Epithelial cell of prostate (primary cell): ENCODE measurements at regions not wholly inside any gene's neighbourhood (a gene's known extent, or its start where the extent isn't known, plus 50 kb on each side); places are given as distances from the start of the nearest gene placed in this dataset.

Experiments used
- DNase-seq: peaks from one replicate; pipeline ENCODE4 v3.0.0-alpha.2; 2011; ENCODE audit warnings: low read depth, low spot score
- H3K27ac ChIP-seq: fragments of 450-650 bp; 2 replicates; pipeline ENCODE4 v1.5.1; 2017; ENCODE audit warnings: mild to moderate bottlenecking

DNA sequence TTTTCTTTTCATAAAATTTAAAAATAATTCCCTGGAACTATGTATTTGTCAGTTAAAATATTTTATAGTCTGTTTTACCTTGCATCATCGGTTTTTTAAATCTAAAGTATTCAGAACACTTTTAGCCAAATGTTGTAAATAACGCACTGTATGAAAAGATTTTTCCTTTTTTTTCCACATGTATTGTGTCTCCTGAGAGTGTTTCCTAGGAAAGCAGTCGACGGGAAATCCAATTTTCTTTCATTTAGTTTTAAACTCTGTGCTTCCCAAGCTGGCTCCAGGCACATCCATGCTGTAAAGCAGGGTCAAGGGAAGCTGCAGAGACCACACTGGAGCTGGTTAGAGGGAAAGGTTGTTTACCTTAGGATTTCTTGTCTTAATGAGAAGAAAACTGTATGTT lies 1724.3 kb upstream of the TENM3 start:
- no peak for DNase-seq
- H3K27ac ChIP-seq: no peak overlapping the region

- no peak for DNase-seq
- no peak overlapping the region for H3K27ac ChIP-seq
These were observed 1722.0 kb upstream of the TENM3 start for GRCh38 chr4:180521181-180521580.

GRCh38 chr4:180525523-180526077 lies 1717.6 kb upstream of the TENM3 start:
- H3K27ac ChIP-seq: no peak overlapping the region
- DNase-seq: no peak

GRCh38 chr4:180528003-180528402 lies 1715.2 kb upstream of the TENM3 start:
- no peak overlapping the region for H3K27ac ChIP-seq
- DNase-seq: no peak

GRCh38 chr4:180530787-180531186 lies 1712.4 kb upstream of the TENM3 start:
- H3K27ac ChIP-seq: no peak overlapping the region
- no peak for DNase-seq

GRCh38 chr4:180532691-180533090 lies 1710.5 kb upstream of the TENM3 start:
- H3K27ac ChIP-seq: no peak overlapping the region
- DNase-seq: no peak

- no peak for DNase-seq
These were observed 1704.7 kb upstream of the TENM3 start for GRCh38 chr4:180538384-180539057.

GRCh38 chr4:180539284-180539683 lies 1703.9 kb upstream of the TENM3 start:
- no peak for DNase-seq
- no peak overlapping the region for H3K27ac ChIP-seq

More at GRCh38 chr4:180538384-180539057, 1704.7 kb upstream of the TENM3 start:
- H3K27ac ChIP-seq: no peak overlapping the region

- no peak for DNase-seq
- no peak overlapping the region for H3K27ac ChIP-seq
These were observed 1701.5 kb upstream of the TENM3 start for GRCh38 chr4:180541678-180542077.

DNA sequence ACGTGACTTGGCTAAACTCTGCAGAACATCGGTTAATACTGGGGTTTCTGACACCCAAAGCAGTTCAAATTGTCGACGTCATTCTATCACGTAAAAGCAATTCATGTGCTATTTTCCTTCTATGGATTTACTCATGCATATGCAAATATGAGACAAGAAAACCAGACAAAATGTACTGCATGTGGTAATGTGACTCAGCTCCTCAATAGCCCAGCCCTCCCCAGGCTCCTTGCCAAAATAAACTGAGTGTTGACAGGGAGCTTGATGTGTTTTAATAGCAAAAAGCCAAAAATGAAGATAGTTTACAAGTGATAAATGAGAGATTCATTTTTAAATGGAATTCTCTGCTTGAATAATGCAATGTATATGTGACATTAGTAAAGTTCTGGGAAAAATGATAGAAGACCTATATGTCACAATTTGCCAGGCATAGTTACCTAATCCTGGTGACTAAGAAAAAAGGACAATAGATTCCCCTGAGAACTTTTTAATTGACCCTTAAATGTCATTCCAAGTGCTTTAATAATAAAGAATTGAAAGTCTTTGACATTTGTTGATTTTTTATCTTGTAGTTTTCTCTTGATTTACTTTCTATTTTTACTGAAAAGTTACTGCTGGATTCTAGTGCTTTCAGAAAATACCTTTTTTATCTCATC lies 1700.6 kb upstream of the TENM3 start:
- peak; percentile 18 for DNase-seq
- H3K27ac ChIP-seq: no peak overlapping the region

DNA sequence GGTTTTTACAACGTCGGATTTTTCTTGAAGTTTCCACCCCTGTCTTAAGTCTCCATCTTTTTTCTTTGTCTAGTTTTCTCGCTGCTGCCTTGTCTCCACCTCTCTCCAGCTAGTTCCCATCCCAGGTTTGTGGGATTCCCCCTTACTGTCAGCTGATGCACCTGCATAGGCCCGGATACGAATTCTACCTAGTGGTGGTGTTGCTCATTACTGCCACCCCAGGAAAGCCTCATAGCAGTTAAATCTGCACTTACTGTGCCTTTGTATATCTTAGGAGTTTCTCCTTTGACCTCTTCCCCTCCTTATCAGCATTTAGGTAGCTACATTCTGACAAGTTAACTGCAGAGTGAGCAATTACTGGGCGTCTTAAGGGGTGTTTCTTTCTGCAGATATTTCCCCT lies 1693.1 kb upstream of the TENM3 start:
- H3K27ac ChIP-seq: no peak overlapping the region
- DNase-seq: no peak

DNA sequence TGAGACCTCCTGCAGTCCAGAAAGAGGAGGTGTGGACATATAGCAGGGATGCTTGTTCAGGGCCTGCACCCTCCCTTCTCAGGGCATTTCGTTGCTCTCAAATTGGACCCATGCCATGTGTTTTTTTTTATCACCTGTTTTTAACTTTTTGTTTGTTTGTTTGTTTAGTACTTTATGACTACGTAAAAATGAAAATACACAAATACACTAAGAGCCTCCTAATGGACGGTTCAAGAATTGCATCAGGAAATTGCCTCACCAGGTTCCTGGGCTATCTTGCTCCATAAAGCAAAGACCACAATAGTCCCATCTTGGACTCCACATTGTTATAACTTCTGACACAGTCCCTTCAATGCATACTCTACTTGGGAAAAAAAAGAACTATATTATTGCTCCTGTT lies 1685.9 kb upstream of the TENM3 start:
- no peak overlapping the region for H3K27ac ChIP-seq
- no peak for DNase-seq

DNA sequence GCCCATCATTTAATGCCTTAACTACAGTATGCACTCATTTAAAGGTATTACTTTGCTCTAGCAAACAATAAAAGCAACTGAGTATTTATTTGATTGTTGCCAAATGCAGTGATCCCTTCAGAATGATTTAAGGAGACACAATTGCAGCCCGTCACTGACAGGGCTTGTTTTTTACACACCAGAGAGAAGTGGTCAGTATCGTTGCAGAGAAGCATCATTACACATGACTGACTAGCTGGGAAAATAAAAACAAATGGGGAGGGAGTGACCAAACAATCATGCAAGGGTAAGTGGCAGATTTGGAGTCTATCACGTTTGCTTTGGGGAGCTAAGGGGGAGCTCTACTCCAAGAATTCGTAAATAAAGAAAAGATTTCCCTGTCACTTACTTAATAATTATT lies 1685.3 kb upstream of the TENM3 start:
- no peak overlapping the region for H3K27ac ChIP-seq
- DNase-seq: no peak

GRCh38 chr4:180558427-180558826 lies 1684.8 kb upstream of the TENM3 start:
- H3K27ac ChIP-seq: no peak overlapping the region
- DNase-seq: no peak

- DNase-seq: no peak
- H3K27ac ChIP-seq: no peak overlapping the region
These were observed 1682.3 kb upstream of the TENM3 start for GRCh38 chr4:180560896-180561295.

DNA sequence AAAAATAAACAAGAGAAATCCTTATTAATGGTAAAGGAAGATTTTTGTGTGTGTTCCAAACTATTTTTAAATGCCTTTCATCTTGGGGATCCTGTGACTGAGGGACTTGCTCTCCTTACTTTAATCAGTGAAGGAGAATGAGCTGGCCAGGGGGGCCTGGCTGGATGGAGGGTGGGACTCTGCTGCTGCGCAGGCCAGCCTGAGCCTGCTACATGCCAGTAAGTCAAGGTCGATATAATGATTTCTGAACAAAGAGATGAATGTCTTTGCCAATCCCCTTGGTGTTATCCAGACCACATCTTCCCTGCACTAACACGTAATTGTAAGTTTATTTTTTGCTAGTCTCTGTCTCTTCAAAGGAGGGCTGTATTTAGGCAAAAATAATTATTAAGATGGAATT lies 1679.2 kb upstream of the TENM3 start:
- H3K27ac ChIP-seq: no peak overlapping the region
- DNase-seq: no peak

GRCh38 chr4:180564448-180564847 lies 1678.8 kb upstream of the TENM3 start:
- H3K27ac ChIP-seq: no peak overlapping the region
- no peak for DNase-seq

- H3K27ac ChIP-seq: no peak overlapping the region
- DNase-seq: no peak
These were observed 1677.3 kb upstream of the TENM3 start for GRCh38 chr4:180565856-180566431.

- H3K27ac ChIP-seq: no peak overlapping the region
- no peak for DNase-seq
These were observed 1676.7 kb upstream of the TENM3 start for GRCh38 chr4:180566492-180566891.

GRCh38 chr4:180567080-180567479 lies 1676.1 kb upstream of the TENM3 start:
- no peak overlapping the region for H3K27ac ChIP-seq
- DNase-seq: no peak

DNA sequence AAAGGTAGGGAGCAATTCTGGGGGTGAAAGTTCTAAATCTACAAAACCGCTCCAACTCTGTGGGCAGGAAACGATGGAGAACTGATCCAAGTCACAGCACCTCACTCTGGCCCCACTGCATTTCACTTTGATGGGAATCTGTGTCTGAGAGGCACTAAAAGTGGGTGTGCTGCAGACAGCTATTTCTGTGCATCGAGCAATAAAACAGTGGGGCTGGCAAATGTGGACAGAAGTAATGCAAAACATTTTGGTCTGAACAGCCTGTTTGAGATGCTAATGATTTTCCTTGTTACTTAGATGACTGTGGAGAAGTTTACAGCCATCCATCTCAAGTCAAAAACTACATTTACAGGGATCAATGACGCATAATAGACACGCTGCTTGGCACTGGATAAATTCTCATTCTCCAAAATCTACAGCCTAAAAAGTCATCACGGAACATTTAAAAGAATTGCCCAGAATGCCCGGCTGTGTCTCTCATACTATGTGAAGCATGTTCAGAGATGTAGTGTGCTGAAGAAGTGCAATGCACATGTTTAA lies 1671.6 kb upstream of the TENM3 start:
- no peak overlapping the region for H3K27ac ChIP-seq

More for the DNA sequence above, 1671.6 kb upstream of the TENM3 start:
- DNase-seq: no peak
